OCI-LY7 (cell line): ENCODE measurements at regions not wholly inside any gene's neighbourhood (a gene's known extent, or its start where the extent isn't known, plus 50 kb on each side); places are given as distances from the start of the nearest gene placed in this dataset.

Source experiments
- CTCF ChIP-seq: fragments of 200-600 bp; sonication (generic); conservative IDR thresholded peaks from 2 replicates; pipeline ENCODE4 v1.5.1; 2014; ENCODE audit warnings: mild to moderate bottlenecking, antibody characterized with exemption, low read length, moderate library complexity, mixed read lengths
- EZH2phosphoT487 ChIP-seq: fragments of 200-600 bp; sonication (generic); IDR thresholded peaks from 2 replicates; pipeline ENCODE4 v1.6.1; 2018; ENCODE audit warnings: low read depth, borderline replicate concordance, mild to moderate bottlenecking, mixed run types, antibody characterized with exemption, low read length, moderate library complexity, mixed read lengths

GRCh38 chr4:82038936-82039335 is 334.9 kb downstream of the HNRNPD start:
- no peak for TF ChIP-seq EZH2phosphoT487
- no peak for TF ChIP-seq CTCF
